Glomerular visceral epithelial cell (primary cell): ENCODE measurements at regions not wholly inside any gene's neighbourhood (a gene's known extent, or its start where the extent isn't known, plus 50 kb on each side); places are given as distances from the start of the nearest gene placed in this dataset.

ENCODE experiments used
- DNase-seq: peaks from one replicate; pipeline ENCODE4 v3.0.0-alpha.2; 2016; ENCODE audit errors: extremely low spot score

- DNase-seq, result no peak
Measured at GRCh38 chr3:41033956-41034519, 165.3 kb upstream of the CTNNB1 start.

- no peak for DNase-seq
Measured at GRCh38 chr3:41035456-41036022, 163.8 kb upstream of the CTNNB1 start.

GRCh38 chr3:41037651-41038334 lies 161.5 kb upstream of the CTNNB1 start:
- no peak for DNase-seq

- DNase-seq, result no peak
Measured at GRCh38 chr3:41040256-41040655, 159.0 kb upstream of the CTNNB1 start.

GRCh38 chr3:41041462-41041861 lies 157.8 kb upstream of the CTNNB1 start:
- DNase-seq, result no peak

- no peak for DNase-seq
Measured at GRCh38 chr3:41041899-41042298, 157.4 kb upstream of the CTNNB1 start.

- no peak for DNase-seq
Measured at GRCh38 chr3:41044523-41044922, 154.8 kb upstream of the CTNNB1 start.

DNA sequence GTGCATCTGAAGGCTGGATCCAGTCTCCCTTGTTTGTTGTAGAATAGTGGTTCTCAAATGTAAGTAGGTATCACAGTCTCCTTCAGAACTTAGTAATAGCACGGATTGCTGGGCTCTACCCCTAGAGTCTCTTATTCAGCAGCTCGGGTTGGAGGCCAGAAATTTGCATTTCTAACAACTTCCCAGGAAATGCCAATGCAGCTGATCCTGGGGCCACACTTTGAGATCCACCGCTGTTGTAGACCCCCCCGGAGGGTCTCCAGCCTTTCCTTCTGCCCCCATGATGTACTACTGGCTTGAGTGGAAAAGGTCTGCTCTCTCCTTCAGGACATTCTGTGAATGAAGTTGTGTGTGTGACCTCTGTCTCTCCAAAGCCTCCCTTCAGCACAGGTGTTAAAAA lies 153.8 kb upstream of the CTNNB1 start:
- no peak for DNase-seq

- DNase-seq, result no peak
Measured at GRCh38 chr3:41050144-41050543, 149.2 kb upstream of the CTNNB1 start.

GRCh38 chr3:41053220-41053619 lies 146.1 kb upstream of the CTNNB1 start:
- no peak for DNase-seq

DNA sequence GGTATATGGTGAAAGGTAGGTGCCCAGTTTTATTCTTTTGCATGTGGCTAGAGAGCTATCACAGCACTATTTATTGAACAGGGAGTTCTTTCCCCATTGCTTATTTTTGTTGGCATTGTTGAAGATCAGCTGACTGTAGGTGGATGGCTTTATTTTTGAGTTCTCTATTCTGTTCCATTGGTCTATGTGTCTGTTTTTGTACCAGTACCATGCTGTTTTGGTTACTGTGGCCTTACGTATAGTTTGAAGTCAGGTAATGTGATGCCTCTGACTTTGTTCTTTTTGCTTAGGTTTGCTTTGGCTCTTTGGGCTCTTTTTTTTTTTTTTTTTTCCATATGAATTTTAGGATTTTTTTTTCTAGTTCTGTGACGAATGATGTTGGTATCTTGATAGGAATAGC lies 139.2 kb upstream of the CTNNB1 start:
- no peak for DNase-seq

GRCh38 chr3:41064070-41064469 lies 135.2 kb upstream of the CTNNB1 start:
- DNase-seq, result no peak

DNA sequence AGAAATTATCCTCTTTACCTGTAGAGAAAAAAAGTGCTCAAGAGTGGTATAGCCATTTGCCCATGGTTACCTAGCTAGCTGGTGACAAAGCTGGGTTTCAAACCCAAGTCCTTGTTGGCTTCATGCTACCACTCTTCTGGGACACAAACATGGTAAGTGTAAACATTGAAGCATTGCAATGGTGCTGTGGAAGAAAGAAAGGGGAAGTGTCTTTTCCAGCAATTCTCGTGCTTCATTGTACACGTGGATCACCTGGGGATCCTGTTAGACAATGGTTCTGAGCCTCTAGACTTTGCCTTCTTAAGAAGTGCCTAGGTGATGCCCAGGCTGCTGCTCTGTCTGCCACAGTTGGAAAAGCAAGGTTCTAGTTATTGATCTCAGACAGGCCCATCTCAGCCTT lies 134.8 kb upstream of the CTNNB1 start:
- no peak for DNase-seq

DNA sequence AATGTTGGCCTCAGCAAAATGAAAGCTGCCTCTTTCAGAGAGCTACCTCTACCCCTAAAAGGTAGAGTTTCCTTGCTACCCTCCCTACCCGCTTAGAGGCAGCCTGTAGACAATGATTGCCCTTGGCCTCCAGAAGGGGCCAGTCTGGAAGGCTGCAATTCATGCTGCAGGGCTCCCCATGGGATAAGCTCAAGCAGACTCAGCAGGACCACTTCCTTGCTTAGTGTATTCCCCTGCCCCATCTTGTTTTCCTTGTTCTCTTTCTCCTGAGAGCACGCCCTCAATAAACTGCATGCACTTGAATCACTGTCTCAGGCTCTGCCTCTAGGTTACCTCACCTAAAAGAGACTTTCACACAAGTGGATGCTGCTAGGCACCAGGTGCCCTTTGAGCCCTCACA lies 134.0 kb upstream of the CTNNB1 start:
- DNase-seq, result no peak

DNA sequence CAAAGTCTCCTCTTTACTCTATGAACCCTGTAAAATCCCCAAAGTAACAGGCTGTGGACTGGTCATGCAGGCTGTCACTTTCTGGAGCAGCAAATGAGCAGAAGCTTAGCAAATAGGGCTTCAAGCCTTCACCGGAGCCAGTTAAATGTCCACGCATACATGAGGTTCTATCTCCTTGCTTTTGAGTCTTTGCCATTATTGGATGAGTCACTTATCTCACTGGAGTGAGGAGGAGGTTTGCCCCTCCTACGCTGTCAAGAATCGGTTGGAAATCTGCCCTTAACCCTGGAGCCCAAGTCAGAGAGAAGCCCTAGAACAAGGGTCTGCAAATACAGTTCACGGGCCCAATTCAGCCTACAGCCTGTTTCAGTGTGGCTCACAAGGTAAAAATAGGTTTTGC lies 126.1 kb upstream of the CTNNB1 start:
- no peak for DNase-seq

DNA sequence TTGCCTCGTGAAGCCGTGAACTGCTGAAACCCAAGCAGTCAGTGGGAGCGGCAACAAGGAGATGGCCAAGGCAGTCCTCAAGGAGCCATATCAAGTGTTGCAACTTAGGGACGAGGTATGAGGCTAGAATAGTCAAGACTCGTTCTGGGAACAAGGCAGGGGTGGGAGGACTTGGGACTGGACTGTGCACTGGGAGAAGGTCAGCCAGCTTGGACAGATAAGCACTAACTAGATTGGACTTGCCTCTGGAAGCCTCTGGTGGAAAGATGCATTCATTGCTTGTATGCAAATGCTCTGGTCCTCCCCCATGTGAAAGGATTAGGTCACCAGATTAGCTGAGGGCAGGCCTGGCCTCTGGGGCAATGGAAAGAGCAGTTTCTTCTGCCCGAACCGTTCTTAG lies 123.3 kb upstream of the CTNNB1 start:
- DNase-seq, result peak; percentile 8

GRCh38 chr3:41076399-41076798 lies 122.9 kb upstream of the CTNNB1 start:
- no peak for DNase-seq

GRCh38 chr3:41080141-41080540 lies 119.2 kb upstream of the CTNNB1 start:
- no peak for DNase-seq

DNA sequence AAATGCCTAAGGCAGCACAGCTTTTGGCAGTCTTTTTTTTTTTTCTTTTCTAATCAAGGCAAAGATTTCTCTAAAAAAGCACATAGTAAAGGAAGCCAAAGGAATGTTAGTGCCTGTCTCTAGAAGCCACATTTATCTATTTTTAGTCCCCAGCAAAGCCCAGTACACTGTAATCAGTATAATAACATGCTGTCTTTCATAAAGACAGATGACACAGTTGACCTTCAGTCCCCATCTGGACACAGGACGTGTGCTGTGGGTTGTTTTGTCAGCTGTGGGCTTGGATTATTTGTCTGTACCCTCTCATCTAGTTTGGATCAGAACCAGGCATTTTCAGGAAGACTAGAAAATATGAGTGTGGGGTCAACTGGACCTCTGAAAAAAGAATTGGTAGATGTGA lies 110.4 kb upstream of the CTNNB1 start:
- DNase-seq, result no peak

- DNase-seq, result no peak
Measured at GRCh38 chr3:41089566-41089965, 109.7 kb upstream of the CTNNB1 start.

DNA sequence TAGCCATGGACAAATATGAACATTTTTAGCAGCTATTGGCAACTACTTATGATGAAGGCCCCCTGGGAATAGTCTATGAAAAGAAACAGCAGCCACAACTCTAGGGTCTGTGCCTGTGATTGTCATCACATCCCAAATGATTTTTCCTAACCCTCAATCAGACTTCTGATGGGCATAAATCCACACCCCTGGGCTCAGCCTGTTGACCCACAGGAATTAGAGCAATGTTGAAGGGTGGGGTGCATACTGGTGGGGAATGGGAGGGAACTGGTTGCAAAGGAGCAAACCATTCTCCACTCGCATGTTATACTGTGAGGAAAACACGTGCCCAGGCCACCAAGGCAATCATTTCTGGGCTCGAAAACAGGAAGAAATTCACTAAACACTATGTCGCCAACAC lies 106.5 kb upstream of the CTNNB1 start:
- DNase-seq, result no peak

GRCh38 chr3:41093476-41093875 lies 105.8 kb upstream of the CTNNB1 start:
- no peak for DNase-seq

GRCh38 chr3:41094351-41094750 lies 105.0 kb upstream of the CTNNB1 start:
- no peak for DNase-seq

DNA sequence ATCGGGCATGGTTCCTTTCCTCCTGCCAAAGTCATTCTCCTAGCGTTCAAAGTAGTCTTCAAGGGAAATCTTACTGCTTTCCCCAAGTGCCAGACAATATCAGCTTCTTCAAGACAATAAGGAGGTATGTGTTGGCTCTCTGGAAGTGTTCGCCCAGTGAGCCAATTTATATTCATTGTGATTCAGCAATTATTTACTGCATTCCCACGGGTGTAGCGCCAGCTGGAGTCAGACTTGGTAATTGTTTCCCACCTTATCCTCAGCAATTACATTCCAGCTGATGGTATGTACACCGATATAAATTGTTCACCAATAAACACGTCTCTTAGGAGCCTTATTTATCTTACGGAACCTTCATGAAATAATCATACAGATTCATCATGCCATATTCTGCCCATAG lies 103.6 kb upstream of the CTNNB1 start:
- DNase-seq, result no peak
